Liver (tissue), 7 donors: ENCODE measurements at regions not wholly inside any gene's neighbourhood (a gene's known extent, or its start where the extent isn't known, plus 50 kb on each side); places are given as distances from the start of the nearest gene placed in this dataset.

Source experiments
- DNase-seq: peaks from one replicate; pipeline ENCODE4 v3.0.0-alpha.2; 2017; ENCODE audit warnings: low spot score
- H3K27ac ChIP-seq, 2 donors: one replicate each; pipeline ENCODE4 v1.7.0; 2013; ENCODE audit warnings: inconsistent platforms in 2 of 2, low read length in 2 of 2, control low read depth in 1 of 2, low read depth in 1 of 2, mild to moderate bottlenecking in 1 of 2
- H3K27me3 ChIP-seq, 4 donors: one replicate each; pipeline versions ENCODE4 v1.6.1 to v1.7.0; 2013; ENCODE audit warnings: low read length in 3 of 4, inconsistent platforms in 1 of 4, mild to moderate bottlenecking in 1 of 4, moderate library complexity in 1 of 4; ENCODE audit not compliant: control insufficient read depth in 4 of 4, insufficient read depth in 4 of 4
- H3K36me3 ChIP-seq, 4 donors: one replicate each; pipeline versions ENCODE4 v1.6.1 to v1.7.0; 2013; ENCODE audit warnings: low read length in 3 of 4, mild to moderate bottlenecking in 3 of 4, low read depth in 1 of 4, moderate library complexity in 1 of 4; ENCODE audit not compliant: control insufficient read depth in 4 of 4, insufficient read depth in 3 of 4
- H3K4me1 ChIP-seq, 4 donors: one replicate each; pipeline versions ENCODE4 v1.6.1 to v1.7.0; 2013; ENCODE audit warnings: low read length in 3 of 4, mild to moderate bottlenecking in 3 of 4, moderate library complexity in 1 of 4; ENCODE audit not compliant: control insufficient read depth in 4 of 4, insufficient read depth in 4 of 4
- H3K4me3 ChIP-seq, 3 donors: one replicate each; pipeline versions ENCODE4 v1.6.1 to v1.7.0; 2013; ENCODE audit warnings: low read length in 3 of 3, control low read depth in 1 of 3, low read depth in 1 of 3, mild to moderate bottlenecking in 1 of 3
- H3K9ac ChIP-seq, 2 donors: one replicate each; pipeline ENCODE4 v1.7.0; 2013; ENCODE audit warnings: low read length in 2 of 2, mild to moderate bottlenecking in 2 of 2, moderate library complexity in 2 of 2, control low read depth in 1 of 2, low read depth in 1 of 2
- H3K9me3 ChIP-seq, 4 donors: one replicate each; pipeline versions ENCODE4 v1.6.1 to v1.7.0; 2013; ENCODE audit warnings: low read length in 3 of 4; ENCODE audit not compliant: control insufficient read depth in 4 of 4
- ATF3 ChIP-seq: IDR thresholded peaks from 2 replicates; pipeline ENCODE4 v1.6.1; 2016; ENCODE audit warnings: antibody characterized with exemption
- EGR1 ChIP-seq, 2 donors: IDR thresholded peaks; 2 replicates each; pipeline ENCODE4 v1.6.1; 2016 to 2018; ENCODE audit warnings: antibody characterized with exemption in 2 of 2, low read depth in 2 of 2
- FOXA1 ChIP-seq: IDR thresholded peaks from 2 replicates; pipeline ENCODE4 v1.6.1; 2016; ENCODE audit warnings: antibody characterized with exemption
- FOXA2 ChIP-seq: IDR thresholded peaks from 2 replicates; pipeline ENCODE4 v1.6.1; 2016; ENCODE audit warnings: antibody characterized with exemption
- GABPA ChIP-seq, 2 donors: IDR thresholded peaks in 1 of 2; conservative IDR thresholded peaks in 1 of 2; 2 replicates each; pipeline ENCODE4 v1.6.1; 2016; ENCODE audit warnings: antibody characterized with exemption in 2 of 2, mild to moderate bottlenecking in 1 of 2, moderate library complexity in 1 of 2
- HNF4A ChIP-seq, 2 donors: conservative IDR thresholded peaks; 2 replicates each; pipeline ENCODE4 v1.6.1; 2016; ENCODE audit warnings: antibody characterized with exemption in 2 of 2, mild to moderate bottlenecking in 2 of 2
- HNF4G ChIP-seq: IDR thresholded peaks from 2 replicates; pipeline ENCODE4 v1.6.1; 2016; ENCODE audit warnings: antibody characterized with exemption
- JUND ChIP-seq, 2 donors: IDR thresholded peaks; 2 replicates each; pipeline ENCODE4 v1.6.1; 2016; ENCODE audit warnings: antibody characterized with exemption in 2 of 2
- MAX ChIP-seq: IDR thresholded peaks from 2 replicates; pipeline ENCODE4 v1.6.1; 2016; ENCODE audit warnings: antibody characterized with exemption
- NR2F2 ChIP-seq: IDR thresholded peaks from 2 replicates; pipeline ENCODE4 v1.6.1; 2016; ENCODE audit warnings: antibody characterized with exemption
- RAD21 ChIP-seq, 2 donors: IDR thresholded peaks; 2 replicates each; pipeline ENCODE4 v1.6.1; 2016; ENCODE audit warnings: antibody characterized with exemption in 2 of 2, mild to moderate bottlenecking in 2 of 2
- REST ChIP-seq: IDR thresholded peaks from 2 replicates; pipeline ENCODE4 v1.6.1; 2016; ENCODE audit warnings: antibody characterized with exemption, mild to moderate bottlenecking
- RXRA ChIP-seq, 2 donors: IDR thresholded peaks; 2 replicates each; pipeline ENCODE4 v1.6.1; 2017 to 2018; ENCODE audit warnings: antibody characterized with exemption in 2 of 2, mild to moderate bottlenecking in 1 of 2
- SP1 ChIP-seq: IDR thresholded peaks from 2 replicates; pipeline ENCODE4 v1.6.1; 2018; ENCODE audit warnings: antibody characterized with exemption, mild to moderate bottlenecking
- TAF1 ChIP-seq: conservative IDR thresholded peaks from 2 replicates; pipeline ENCODE4 v1.6.1; 2016; ENCODE audit warnings: antibody characterized with exemption, mild to moderate bottlenecking
- YY1 ChIP-seq: IDR thresholded peaks from 2 replicates; pipeline ENCODE4 v1.6.1; 2016; ENCODE audit warnings: antibody characterized with exemption, mild to moderate bottlenecking
- ZBTB33 ChIP-seq: IDR thresholded peaks from 2 replicates; pipeline ENCODE4 v1.6.1; 2016; ENCODE audit warnings: antibody characterized with exemption
- WGBS: extraction: QIAGEN DNeasy Blood & Tissue Kit; methylation state at CpG from one replicate; pipeline ENCODE4 v1.1.7; 2013; 5-methylcytosine and 5-hydroxymethylcytosine counted together
- donor health status: healthy.
- donor health status: healthy.
- donor health status: healthy.
- donor health status: healthy.

- H3K4me3 ChIP-seq, result no peak overlapping the region
- no peaks in the 10 kb centered on the region for H3K36me3 ChIP-seq
- DNase-seq, result no peak
- H3K9ac ChIP-seq, result no peak overlapping the region
- no peak for TF ChIP-seq JUND (IDR thresholded peaks at IDR 0.05)
- TF ChIP-seq YY1, result no peak
- TF ChIP-seq HNF4A (conservative IDR thresholded peaks at IDR 0.05), result no peak
- no peak for TF ChIP-seq EGR1 (IDR thresholded peaks at IDR 0.05; ENCODE audit: low read depth in 2 of 2)
- TF ChIP-seq ATF3, result no peak
- no peak for TF ChIP-seq MAX
- TF ChIP-seq TAF1, result no peak
- no peak for TF ChIP-seq SP1
- TF ChIP-seq FOXA1, result no peak
- TF ChIP-seq GABPA (IDR thresholded peaks at IDR 0.05 in 1 of 2, conservative IDR thresholded peaks at IDR 0.05 in 1 of 2), result no peak
- TF ChIP-seq ZBTB33, result no peak
- no peak for TF ChIP-seq RXRA (IDR thresholded peaks at IDR 0.05)
- H3K4me1 ChIP-seq, result no peaks in the 10 kb centered on the region
- peaks cover 0 to 2% (median 0%) of the 10 kb centered on the region in 4 donors for H3K27me3 ChIP-seq
- H3K9me3 ChIP-seq, result peaks cover 0 to 2% (median 2%) of the 10 kb centered on the region in 4 donors
- WGBS, result 29% methylated on average over 4 of the region's 4 CpGs
- no peak overlapping the region for H3K27ac ChIP-seq
These were observed 56.4 kb upstream of the MRI1 start for GRCh38 chr19:13707915-13708314.

GRCh38 chr19:13705928-13706447 lies 58.3 kb upstream of the MRI1 start:
- Histone ChIP-seq H3K4me3 (no peak overlapping the region), H3K9me3 (peaks cover 2 to 6% (median 4%) of the 10 kb centered on the region in 4 donors), H3K9ac (no peak overlapping the region), H3K36me3 (no peaks in the 10 kb centered on the region), H3K27ac (no peak overlapping the region), H3K4me1 (no peaks in the 10 kb centered on the region), H3K27me3 (no peaks in the 10 kb centered on the region)
- WGBS, result 88% methylated on average over 5 of the region's 5 CpGs
- TF ChIP-seq NR2F2, result no peak
- no peak for TF ChIP-seq TAF1
- TF ChIP-seq FOXA2, result no peak
- no peak for TF ChIP-seq RXRA (IDR thresholded peaks at IDR 0.05)
- no peak for TF ChIP-seq SP1
- TF ChIP-seq RAD21 (IDR thresholded peaks at IDR 0.05), result no peak
- no peak for TF ChIP-seq JUND (IDR thresholded peaks at IDR 0.05)
- no peak for TF ChIP-seq EGR1 (IDR thresholded peaks at IDR 0.05; ENCODE audit: low read depth in 2 of 2)
- no peak for DNase-seq

- H3K36me3 ChIP-seq, result no peaks in the 10 kb centered on the region
- no peak overlapping the region for H3K9ac ChIP-seq
- no peaks in the 10 kb centered on the region for H3K4me1 ChIP-seq
- no peak for DNase-seq
- H3K9me3 ChIP-seq, result peaks cover 2 to 6% (median 4%) of the 10 kb centered on the region in 4 donors
- no peak overlapping the region for H3K4me3 ChIP-seq
- H3K27ac ChIP-seq, result no peak overlapping the region
- 85% methylated on average over 2 of the region's 2 CpGs for WGBS
- no peaks in the 10 kb centered on the region for H3K27me3 ChIP-seq
- TF ChIP-seq YY1 (no peak), NR2F2 (no peak), SP1 (no peak), EGR1 (IDR thresholded peaks at IDR 0.05; ENCODE audit: low read depth in 2 of 2) (no peak), MAX (no peak), REST (no peak), FOXA1 (no peak), GABPA (IDR thresholded peaks at IDR 0.05 in 1 of 2, conservative IDR thresholded peaks at IDR 0.05 in 1 of 2) (no peak), HNF4A (conservative IDR thresholded peaks at IDR 0.05) (no peak), ZBTB33 (no peak), HNF4G (no peak), JUND (IDR thresholded peaks at IDR 0.05) (no peak)
These were observed 59.1 kb upstream of the MRI1 start for GRCh38 chr19:13705201-13705600.
